ENCODE measurements at regions not wholly inside any gene's neighbourhood (a gene's known extent, or its start where the extent isn't known, plus 50 kb on each side); places are given as distances from the start of the nearest gene placed in this dataset.

DNA sequence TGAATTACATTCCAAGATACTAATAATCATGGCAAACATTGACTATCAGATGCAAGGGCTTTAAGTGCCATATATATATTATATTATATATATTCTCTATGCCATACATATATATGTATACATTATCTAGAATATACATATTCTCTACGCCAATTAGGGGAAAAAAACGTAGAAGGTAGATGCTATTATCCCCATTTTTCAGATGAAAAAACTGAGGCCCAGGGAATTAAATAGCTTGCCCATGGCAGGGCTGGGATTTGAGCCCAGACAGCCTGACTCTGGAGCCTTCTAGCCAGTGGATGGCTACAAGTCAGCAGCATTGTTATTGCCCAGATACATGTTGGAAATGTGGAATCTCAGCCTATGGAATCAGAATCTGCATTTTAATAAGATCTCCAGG, 116.0 kb upstream of the BTG1 start:
- ATAC-seq (no peak), DNase-seq (ENCODE audit: low spot score) (no peak)
- no peak overlapping the region for H3K4me3 Mint-ChIP-seq
- Histone ChIP-seq H3F3A (replicated peaks; ENCODE audit: low read depth) (no peaks in the 10 kb centered on the region), H3K9me2 (ENCODE audit: insufficient read depth) (no peaks in the 10 kb centered on the region), H4K20me1 (replicated peaks; ENCODE audit: insufficient read depth) (no peaks in the 10 kb centered on the region), H3K79me2 (replicated peaks; ENCODE audit: insufficient read depth) (no peaks in the 10 kb centered on the region), H3K4me1 (ENCODE audit: insufficient read depth) (no peaks in the 10 kb centered on the region), H2AFZ (no peak overlapping the region), H3K27ac (ENCODE audit: low read depth) (no peak overlapping the region), H3K36me3 (ENCODE audit: insufficient read depth) (no peaks in the 10 kb centered on the region), H3K4me2 (no peak overlapping the region), H3K27me3 (ENCODE audit: insufficient read depth) (no peaks in the 10 kb centered on the region), H3K4me3 (no peak overlapping the region)
- no peak overlapping the region for H3K27ac Mint-ChIP-seq
- TF ChIP-seq NANOG (IDR thresholded peaks at IDR 0.05; ENCODE audit: borderline replicate concordance) (no peak), CREB1 (CRISPR knock-in tag; IDR thresholded peaks at IDR 0.05; ENCODE audit: low read depth) (no peak), JUNB (IDR thresholded peaks at IDR 0.05; ENCODE audit: unreplicated experiment) (no peak), EZH2phosphoT487 (IDR thresholded peaks at IDR 0.05; ENCODE audit: unreplicated experiment) (no peak), EZH2 (IDR thresholded peaks at IDR 0.05; ENCODE audit: low read depth, unreplicated experiment) (no peak), STAT1 (IDR thresholded peaks at IDR 0.05; ENCODE audit: unreplicated experiment) (no peak), ZNF114 (CRISPR knock-in tag; IDR thresholded peaks at IDR 0.05) (no peak), ZNF462 (CRISPR knock-in tag; IDR thresholded peaks at IDR 0.05) (no peak), ETS1 (IDR thresholded peaks at IDR 0.05) (no peak), ZNF331 (CRISPR knock-in tag; IDR thresholded peaks at IDR 0.05; ENCODE audit: low read depth) (no peak)
- TF ChIP-seq, protein P1, sequence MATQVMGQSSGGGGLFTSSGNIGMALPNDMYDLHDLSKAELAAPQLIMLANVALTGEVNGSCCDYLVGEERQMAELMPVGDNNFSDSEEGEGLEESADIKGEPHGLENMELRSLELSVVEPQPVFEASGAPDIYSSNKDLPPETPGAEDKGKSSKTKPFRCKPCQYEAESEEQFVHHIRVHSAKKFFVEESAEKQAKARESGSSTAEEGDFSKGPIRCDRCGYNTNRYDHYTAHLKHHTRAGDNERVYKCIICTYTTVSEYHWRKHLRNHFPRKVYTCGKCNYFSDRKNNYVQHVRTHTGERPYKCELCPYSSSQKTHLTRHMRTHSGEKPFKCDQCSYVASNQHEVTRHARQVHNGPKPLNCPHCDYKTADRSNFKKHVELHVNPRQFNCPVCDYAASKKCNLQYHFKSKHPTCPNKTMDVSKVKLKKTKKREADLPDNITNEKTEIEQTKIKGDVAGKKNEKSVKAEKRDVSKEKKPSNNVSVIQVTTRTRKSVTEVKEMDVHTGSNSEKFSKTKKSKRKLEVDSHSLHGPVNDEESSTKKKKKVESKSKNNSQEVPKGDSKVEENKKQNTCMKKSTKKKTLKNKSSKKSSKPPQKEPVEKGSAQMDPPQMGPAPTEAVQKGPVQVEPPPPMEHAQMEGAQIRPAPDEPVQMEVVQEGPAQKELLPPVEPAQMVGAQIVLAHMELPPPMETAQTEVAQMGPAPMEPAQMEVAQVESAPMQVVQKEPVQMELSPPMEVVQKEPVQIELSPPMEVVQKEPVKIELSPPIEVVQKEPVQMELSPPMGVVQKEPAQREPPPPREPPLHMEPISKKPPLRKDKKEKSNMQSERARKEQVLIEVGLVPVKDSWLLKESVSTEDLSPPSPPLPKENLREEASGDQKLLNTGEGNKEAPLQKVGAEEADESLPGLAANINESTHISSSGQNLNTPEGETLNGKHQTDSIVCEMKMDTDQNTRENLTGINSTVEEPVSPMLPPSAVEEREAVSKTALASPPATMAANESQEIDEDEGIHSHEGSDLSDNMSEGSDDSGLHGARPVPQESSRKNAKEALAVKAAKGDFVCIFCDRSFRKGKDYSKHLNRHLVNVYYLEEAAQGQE (IDR thresholded peaks at IDR 0.05; ENCODE audit: unreplicated experiment), result no peak
- H3K27me3 Mint-ChIP-seq (ENCODE audit: insufficient read depth, low read depth, poor library complexity), result no peaks in the 10 kb centered on the region
- H3K4me1 Mint-ChIP-seq, result peaks cover 4% of the 10 kb centered on the region; the same call in 2 of the 3 replicates
- no peaks in the 10 kb centered on the region for H3K9me3 Mint-ChIP-seq
- H3K36me3 Mint-ChIP-seq (ENCODE audit: low read depth), result no peaks in the 10 kb centered on the region

All from GM23338 (cell line).